Bronchial epithelial cell (primary cell): ENCODE measurements at regions not wholly inside any gene's neighbourhood (a gene's known extent, or its start where the extent isn't known, plus 50 kb on each side); places are given as distances from the start of the nearest gene placed in this dataset.
A peak's percentile ranks its signal among the peaks of the same experiment; 100 is the strongest.

Source experiments
- DNase-seq: peaks from one replicate; pipeline ENCODE4 v3.0.0-alpha.2; 2010; ENCODE audit warnings: low read depth
- FAIRE-seq: peaks from 2 replicates; lab custom pipeline; 2011; peaks lifted over from hg19 to GRCh38; lab: Jason Lieb, UNC
- H3K27me3 ChIP-seq: 2 replicates; pipeline ENCODE4 v1.5.1; 2011; ENCODE audit warnings: low read length; ENCODE audit not compliant: control insufficient read depth, insufficient read depth
- H3K36me3 ChIP-seq: 2 replicates; pipeline ENCODE4 v1.5.1; 2011; ENCODE audit warnings: low read length; ENCODE audit not compliant: control insufficient read depth, insufficient read depth
- H3K4me3 ChIP-seq: 2 replicates; pipeline ENCODE4 v1.5.1; 2011; ENCODE audit warnings: mild to moderate bottlenecking, low read depth, low read length, control low read depth
- CTCF ChIP-seq: IDR thresholded peaks from 2 replicates; pipeline ENCODE4 v1.5.1; 2011; ENCODE audit warnings: mild to moderate bottlenecking, moderate library complexity, low read length, control low read depth, inconsistent platforms; ENCODE audit not compliant: insufficient read depth, severe bottlenecking

GRCh38 chr12:25785134-25785533 is 173.3 kb upstream of the RASSF8 start:
- DNase-seq, result peak; percentile 72
- no peak for FAIRE-seq
- Histone ChIP-seq H3K4me3 (no peak overlapping the region), H3K27me3 (no peaks in the 10 kb centered on the region), H3K36me3 (no peaks in the 10 kb centered on the region)
- TF ChIP-seq CTCF, result no peak

GRCh38 chr12:25787701-25788100 is 170.8 kb upstream of the RASSF8 start:
- no peak overlapping the region for H3K4me3 ChIP-seq
- DNase-seq, result no peak
- no peak for TF ChIP-seq CTCF
- FAIRE-seq, result no peak
- H3K36me3 ChIP-seq, result no peaks in the 10 kb centered on the region
- H3K27me3 ChIP-seq, result no peaks in the 10 kb centered on the region

- no peak for FAIRE-seq
- no peak for TF ChIP-seq CTCF
- H3K36me3 ChIP-seq, result no peaks in the 10 kb centered on the region
- no peak for DNase-seq
- no peaks in the 10 kb centered on the region for H3K27me3 ChIP-seq
- H3K4me3 ChIP-seq, result no peak overlapping the region
Observed at GRCh38 chr12:25788707-25789442, 169.6 kb upstream of the RASSF8 start.

GRCh38 chr12:25789541-25789944 is 168.9 kb upstream of the RASSF8 start:
- FAIRE-seq, result no peak

GRCh38 chr12:25792031-25792430 is 166.5 kb upstream of the RASSF8 start:
- Histone ChIP-seq H3K36me3 (no peaks in the 10 kb centered on the region), H3K4me3 (no peak overlapping the region), H3K27me3 (no peaks in the 10 kb centered on the region)
- DNase-seq (peak; percentile 94), FAIRE-seq (no peak)
- TF ChIP-seq CTCF, result no peak

More at GRCh38 chr12:25789541-25789944, 168.9 kb upstream of the RASSF8 start:
- Histone ChIP-seq H3K36me3 (no peaks in the 10 kb centered on the region), H3K4me3 (no peak overlapping the region), H3K27me3 (no peaks in the 10 kb centered on the region)
- no peak for TF ChIP-seq CTCF
- no peak for DNase-seq

GRCh38 chr12:25793196-25793595 is 165.3 kb upstream of the RASSF8 start:
- Histone ChIP-seq H3K36me3 (no peaks in the 10 kb centered on the region), H3K27me3 (no peaks in the 10 kb centered on the region), H3K4me3 (no peak overlapping the region)
- no peak for TF ChIP-seq CTCF
- DNase-seq (no peak), FAIRE-seq (no peak)
